Activated CD4-positive, alpha-beta T cell treated with anti-CD3 and anti-CD28 coated beads, Interleukin-2, amount 10 ng/mL, durations not matched to agents 24 days and 14 days (primary cell): ENCODE measurements at regions not wholly inside any gene's neighbourhood (a gene's known extent, or its start where the extent isn't known, plus 50 kb on each side); places are given as distances from the start of the nearest gene placed in this dataset.

Source experiments
- DNase-seq: peaks from one replicate; pipeline ENCODE4 v3.0.0; 2022
- H3K27ac Mint-ChIP-seq: one replicate; pipeline ENCODE4 v1.8.0; 2022; ENCODE audit warnings: mild to moderate bottlenecking, mixed read lengths
- H3K27me3 Mint-ChIP-seq: one replicate; pipeline ENCODE4 v1.8.0; 2022; ENCODE audit warnings: mixed read lengths
- H3K36me3 Mint-ChIP-seq: one replicate; pipeline ENCODE4 v1.8.0; 2022; ENCODE audit warnings: low read depth, mild to moderate bottlenecking, mixed read lengths
- H3K4me1 Mint-ChIP-seq: one replicate; pipeline ENCODE4 v1.8.0; 2021; ENCODE audit warnings: mixed read lengths
- H3K4me3 Mint-ChIP-seq: one replicate; pipeline ENCODE4 v1.8.0; 2022; ENCODE audit warnings: mild to moderate bottlenecking, moderate library complexity, mixed read lengths
- H3K9me3 Mint-ChIP-seq: one replicate; pipeline ENCODE4 v1.8.0; 2021; ENCODE audit warnings: mixed read lengths
- intact Hi-C: fragments of 100-400 bp; cut with micrococcal nuclease; formaldehyde crosslinking; loops from one replicate; pipeline ENCODE4 v1.15.1; 2023

GRCh38 chr3:137264071-137264820 is 306.5 kb downstream of the IL20RB start:
- no peaks in the 10 kb centered on the region for H3K9me3 Mint-ChIP-seq
- H3K4me1 Mint-ChIP-seq = no peaks in the 10 kb centered on the region
- no peaks in the 10 kb centered on the region for H3K27me3 Mint-ChIP-seq
- DNase-seq = no peak
- no peaks in the 10 kb centered on the region for H3K36me3 Mint-ChIP-seq
- H3K27ac Mint-ChIP-seq = no peak overlapping the region
- intact Hi-C loops = no loop called here
- H3K4me3 Mint-ChIP-seq = no peak overlapping the region

DNA sequence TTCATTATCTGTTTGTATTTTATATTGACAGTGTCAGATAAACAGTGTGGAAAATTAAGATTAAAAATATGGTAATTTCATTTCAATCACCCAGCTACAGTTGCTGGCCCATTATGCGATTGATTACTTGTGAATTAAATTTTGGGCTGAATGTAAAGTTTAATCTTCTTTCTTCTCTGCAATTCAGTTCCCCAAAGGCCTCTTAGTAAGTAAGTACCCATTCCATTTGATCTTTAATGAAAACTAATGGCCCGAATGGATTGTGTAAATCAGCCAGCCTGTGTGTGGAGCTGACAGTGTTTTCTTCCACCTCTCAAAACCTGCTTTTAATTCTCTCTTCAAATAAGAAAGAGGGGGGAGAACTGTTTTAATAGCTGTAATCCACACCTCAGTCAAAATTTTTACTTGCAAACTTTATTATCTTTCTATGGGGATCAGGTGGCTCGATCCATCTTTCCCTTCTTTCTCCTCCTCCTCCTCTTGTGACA is 307.1 kb downstream of the IL20RB start:
- Mint-ChIP-seq H3K4me3 (no peak overlapping the region), H3K27me3 (no peaks in the 10 kb centered on the region), H3K9me3 (no peaks in the 10 kb centered on the region), H3K27ac (no peak overlapping the region), H3K4me1 (no peaks in the 10 kb centered on the region), H3K36me3 (no peaks in the 10 kb centered on the region)
- intact Hi-C loops = no loop called here
- no peak for DNase-seq

GRCh38 chr3:137282871-137283270 is 325.1 kb downstream of the IL20RB start:
- no peaks in the 10 kb centered on the region for H3K36me3 Mint-ChIP-seq
- DNase-seq = no peak
- H3K4me3 Mint-ChIP-seq = no peak overlapping the region
- H3K9me3 Mint-ChIP-seq = no peaks in the 10 kb centered on the region
- intact Hi-C loops = no loop called here
- H3K27me3 Mint-ChIP-seq = no peaks in the 10 kb centered on the region
- H3K27ac Mint-ChIP-seq = no peak overlapping the region
- no peaks in the 10 kb centered on the region for H3K4me1 Mint-ChIP-seq

DNA sequence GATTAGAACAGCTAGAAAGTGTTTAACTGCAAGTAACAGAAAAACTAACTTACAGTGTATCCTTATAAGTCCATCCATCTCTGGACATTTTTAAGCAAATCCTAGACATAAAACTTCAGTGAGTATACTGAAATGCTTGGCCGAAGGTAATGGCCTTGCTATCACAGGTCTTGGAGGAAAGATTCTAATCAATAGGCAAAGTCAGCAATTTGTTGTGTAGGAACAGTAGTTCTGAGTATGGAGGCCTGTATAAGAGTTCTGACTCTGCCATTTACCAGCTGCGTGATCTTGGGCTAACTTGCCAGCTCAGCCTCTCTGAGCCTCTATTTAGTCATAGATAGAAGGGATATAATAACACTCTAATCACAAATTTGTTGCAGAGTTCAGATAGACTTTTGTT is 328.1 kb downstream of the IL20RB start:
- Mint-ChIP-seq H3K4me1 (no peaks in the 10 kb centered on the region), H3K27me3 (no peaks in the 10 kb centered on the region), H3K36me3 (no peaks in the 10 kb centered on the region), H3K27ac (no peak overlapping the region), H3K9me3 (no peaks in the 10 kb centered on the region), H3K4me3 (no peak overlapping the region)
- no peak for DNase-seq
- intact Hi-C loops = no loop called here

GRCh38 chr3:137293086-137293485 is 335.3 kb downstream of the IL20RB start:
- Mint-ChIP-seq H3K36me3 (no peaks in the 10 kb centered on the region), H3K27me3 (no peaks in the 10 kb centered on the region), H3K9me3 (no peaks in the 10 kb centered on the region), H3K4me1 (no peaks in the 10 kb centered on the region), H3K4me3 (no peak overlapping the region), H3K27ac (no peak overlapping the region)
- intact Hi-C loops = no loop called here
- no peak for DNase-seq

GRCh38 chr3:137294139-137294538 is 336.4 kb downstream of the IL20RB start:
- no peaks in the 10 kb centered on the region for H3K27me3 Mint-ChIP-seq
- H3K4me1 Mint-ChIP-seq = no peaks in the 10 kb centered on the region
- intact Hi-C loops = no loop called here
- H3K4me3 Mint-ChIP-seq = no peak overlapping the region
- H3K9me3 Mint-ChIP-seq = no peaks in the 10 kb centered on the region
- no peaks in the 10 kb centered on the region for H3K36me3 Mint-ChIP-seq
- no peak overlapping the region for H3K27ac Mint-ChIP-seq
- DNase-seq = no peak

- H3K4me3 Mint-ChIP-seq = no peak overlapping the region
- intact Hi-C loops = no loop called here
- H3K36me3 Mint-ChIP-seq = no peaks in the 10 kb centered on the region
- H3K9me3 Mint-ChIP-seq = no peaks in the 10 kb centered on the region
- H3K27me3 Mint-ChIP-seq = no peaks in the 10 kb centered on the region
- no peaks in the 10 kb centered on the region for H3K4me1 Mint-ChIP-seq
- H3K27ac Mint-ChIP-seq = no peak overlapping the region
- no peak for DNase-seq
These were observed 337.1 kb downstream of the IL20RB start for GRCh38 chr3:137294839-137295238.

GRCh38 chr3:137295336-137295735 is 337.6 kb downstream of the IL20RB start:
- H3K27ac Mint-ChIP-seq = no peak overlapping the region
- intact Hi-C loops = no loop called here

GRCh38 chr3:137296116-137296515 is 338.3 kb downstream of the IL20RB start:
- DNase-seq = no peak
- Mint-ChIP-seq H3K9me3 (no peaks in the 10 kb centered on the region), H3K36me3 (no peaks in the 10 kb centered on the region), H3K4me3 (no peak overlapping the region), H3K27ac (no peak overlapping the region), H3K27me3 (no peaks in the 10 kb centered on the region), H3K4me1 (no peaks in the 10 kb centered on the region)
- intact Hi-C loops = no loop called here

More at GRCh38 chr3:137295336-137295735, 337.6 kb downstream of the IL20RB start:
- H3K4me1 Mint-ChIP-seq = no peaks in the 10 kb centered on the region
- no peaks in the 10 kb centered on the region for H3K36me3 Mint-ChIP-seq
- H3K4me3 Mint-ChIP-seq = no peak overlapping the region
- H3K9me3 Mint-ChIP-seq = no peaks in the 10 kb centered on the region
- no peak for DNase-seq
- H3K27me3 Mint-ChIP-seq = no peaks in the 10 kb centered on the region

DNA sequence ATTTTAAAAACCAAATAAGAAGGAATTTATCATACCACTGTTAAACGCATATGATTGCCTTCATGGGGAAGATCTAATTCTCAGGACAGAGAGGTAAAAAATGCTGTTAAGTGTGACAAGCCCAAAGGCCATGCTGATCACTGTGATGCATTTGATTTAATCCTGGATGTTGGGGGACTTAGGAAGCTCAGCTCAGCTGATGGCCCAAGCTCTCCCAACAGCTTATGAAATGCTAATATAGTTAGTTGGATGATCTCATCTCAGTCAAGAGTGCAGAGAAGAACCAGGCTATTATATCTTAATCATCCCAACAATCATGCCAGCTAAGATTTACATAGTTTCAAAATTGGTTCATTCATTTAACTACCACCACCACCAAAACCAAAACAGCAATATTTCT is 340.0 kb downstream of the IL20RB start:
- H3K36me3 Mint-ChIP-seq = no peaks in the 10 kb centered on the region

DNA sequence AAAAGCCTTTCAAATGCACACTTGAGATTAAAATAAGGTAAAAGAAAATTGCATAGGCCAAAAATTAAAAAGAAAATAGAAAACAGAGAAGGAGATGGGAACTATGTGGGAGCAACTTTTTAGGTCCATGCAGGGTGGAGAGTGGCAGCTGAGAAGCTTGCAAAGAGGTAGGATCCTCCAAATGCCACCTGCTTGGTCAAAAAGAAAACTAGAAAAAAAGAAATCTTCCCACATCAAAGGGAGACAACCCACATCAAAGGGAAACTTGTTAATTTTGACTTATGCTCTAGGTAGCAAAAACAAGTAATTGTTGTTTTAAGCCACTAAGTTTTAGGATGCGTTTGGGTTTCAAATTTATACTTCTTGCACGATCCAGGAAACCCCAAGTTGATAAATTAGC is 342.9 kb downstream of the IL20RB start:
- no peaks in the 10 kb centered on the region for H3K4me1 Mint-ChIP-seq
- no peaks in the 10 kb centered on the region for H3K27me3 Mint-ChIP-seq
- intact Hi-C loops = no loop called here
- no peak for DNase-seq
- no peaks in the 10 kb centered on the region for H3K36me3 Mint-ChIP-seq
- H3K9me3 Mint-ChIP-seq = no peaks in the 10 kb centered on the region
- no peak overlapping the region for H3K4me3 Mint-ChIP-seq
- no peak overlapping the region for H3K27ac Mint-ChIP-seq

More for the DNA sequence above, 340.0 kb downstream of the IL20RB start:
- no peak overlapping the region for H3K27ac Mint-ChIP-seq
- H3K27me3 Mint-ChIP-seq = no peaks in the 10 kb centered on the region
- H3K9me3 Mint-ChIP-seq = no peaks in the 10 kb centered on the region
- no peak overlapping the region for H3K4me3 Mint-ChIP-seq
- no peaks in the 10 kb centered on the region for H3K4me1 Mint-ChIP-seq
- intact Hi-C loops = no loop called here
- DNase-seq = no peak

DNA sequence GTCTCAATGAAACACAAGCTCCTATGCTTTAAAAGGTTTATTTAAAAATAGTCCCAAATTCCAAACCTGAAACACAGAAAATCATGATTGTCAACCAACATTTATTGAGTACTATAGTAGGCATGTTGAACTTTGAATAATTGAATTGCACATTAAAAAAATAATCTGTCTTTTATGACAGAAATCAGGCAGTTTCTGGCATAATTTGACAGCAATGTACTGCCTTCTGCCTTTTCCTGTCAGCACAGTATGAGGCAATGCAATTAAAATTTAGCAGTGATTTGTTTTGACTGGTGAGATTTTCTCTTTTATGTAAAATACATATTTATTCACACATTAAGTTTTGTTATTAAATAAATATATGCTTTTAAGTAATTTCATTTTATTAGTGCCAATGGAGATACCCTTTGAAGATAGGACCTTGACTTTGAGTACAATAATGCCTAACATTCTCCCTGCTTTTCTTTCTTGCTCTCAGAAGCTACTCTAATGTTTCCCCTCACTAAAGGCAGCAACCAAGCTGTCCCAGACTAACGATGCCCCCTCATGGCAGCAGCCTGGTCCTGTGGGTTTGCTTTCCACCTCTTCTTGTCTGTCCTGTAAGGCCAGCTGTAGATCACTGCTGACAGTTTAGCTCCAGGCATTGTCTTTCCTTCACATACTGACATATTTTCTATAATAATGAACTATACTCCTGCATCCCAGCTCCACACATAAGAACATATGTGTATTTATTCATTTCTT is 346.7 kb downstream of the IL20RB start:
- Mint-ChIP-seq H3K27me3 (no peaks in the 10 kb centered on the region), H3K4me1 (no peaks in the 10 kb centered on the region), H3K9me3 (no peaks in the 10 kb centered on the region), H3K4me3 (no peak overlapping the region), H3K36me3 (no peaks in the 10 kb centered on the region), H3K27ac (no peak overlapping the region)
- intact Hi-C loops = no loop called here
- DNase-seq = no peak

- H3K4me1 Mint-ChIP-seq = no peaks in the 10 kb centered on the region
- no peak overlapping the region for H3K27ac Mint-ChIP-seq
- intact Hi-C loops = no loop called here
- H3K36me3 Mint-ChIP-seq = no peaks in the 10 kb centered on the region
- H3K9me3 Mint-ChIP-seq = peaks cover 3% of the 10 kb centered on the region
- no peaks in the 10 kb centered on the region for H3K27me3 Mint-ChIP-seq
- no peak for DNase-seq
- no peak overlapping the region for H3K4me3 Mint-ChIP-seq
These were observed 366.3 kb downstream of the IL20RB start for GRCh38 chr3:137324114-137324513.

- H3K27me3 Mint-ChIP-seq = no peaks in the 10 kb centered on the region
- H3K36me3 Mint-ChIP-seq = no peaks in the 10 kb centered on the region
- intact Hi-C loops = no loop called here
- H3K9me3 Mint-ChIP-seq = peaks cover 3% of the 10 kb centered on the region
- DNase-seq = no peak
- H3K4me3 Mint-ChIP-seq = no peak overlapping the region
- H3K27ac Mint-ChIP-seq = no peak overlapping the region
- no peaks in the 10 kb centered on the region for H3K4me1 Mint-ChIP-seq
These were observed 367.4 kb downstream of the IL20RB start for GRCh38 chr3:137325170-137325569.
